Adipocyte (in vitro differentiated cells): ENCODE measurements at regions not wholly inside any gene's neighbourhood (a gene's known extent, or its start where the extent isn't known, plus 50 kb on each side); places are given as distances from the start of the nearest gene placed in this dataset.
A peak's percentile ranks its signal among the peaks of the same experiment; 100 is the strongest.

ENCODE experiments used
- DNase-seq: peaks from one replicate; pipeline ENCODE4 v3.0.0-alpha.2; 2015; ENCODE audit warnings: low read depth
- H3K27me3 ChIP-seq: replicated peaks from 2 replicates; pipeline ENCODE4 v1.7.0; 2013; ENCODE audit warnings: mild to moderate bottlenecking, low read length, moderate library complexity; ENCODE audit not compliant: control insufficient read depth, insufficient read depth
- H3K36me3 ChIP-seq: 2 replicates; pipeline ENCODE4 v1.7.0; 2013; ENCODE audit warnings: low read length, mild to moderate bottlenecking, moderate library complexity; ENCODE audit not compliant: control insufficient read depth, insufficient read depth, severe bottlenecking
- H3K4me1 ChIP-seq: 2 replicates; pipeline ENCODE4 v1.7.0; 2013; ENCODE audit warnings: mild to moderate bottlenecking, low read length, moderate library complexity; ENCODE audit not compliant: control insufficient read depth, insufficient read depth
- H3K4me3 ChIP-seq: 2 replicates; pipeline ENCODE4 v1.7.0; 2013; ENCODE audit warnings: mild to moderate bottlenecking, low read length, moderate library complexity
- H3K9ac ChIP-seq: 2 replicates; pipeline ENCODE4 v1.7.0; 2013; ENCODE audit warnings: mild to moderate bottlenecking, low read length, moderate library complexity
- H3K9me3 ChIP-seq: 2 replicates; pipeline ENCODE4 v1.7.0; 2013; ENCODE audit warnings: mild to moderate bottlenecking, low read length, moderate library complexity; ENCODE audit not compliant: control insufficient read depth

- H3K9me3 ChIP-seq, result no peaks in the 10 kb centered on the region
- no peak overlapping the region for H3K4me3 ChIP-seq
- H3K4me1 ChIP-seq, result no peaks in the 10 kb centered on the region
- DNase-seq, result no peak
- H3K9ac ChIP-seq, result no peak overlapping the region
- H3K27me3 ChIP-seq, result no peaks in the 10 kb centered on the region
- no peaks in the 10 kb centered on the region for H3K36me3 ChIP-seq
These were observed 85.1 kb upstream of the SDK1 start for GRCh38 chr7:3215624-3216585.

- H3K9me3 ChIP-seq, result no peaks in the 10 kb centered on the region
- no peaks in the 10 kb centered on the region for H3K27me3 ChIP-seq
- H3K4me1 ChIP-seq, result no peaks in the 10 kb centered on the region
- H3K9ac ChIP-seq, result no peak overlapping the region
- no peaks in the 10 kb centered on the region for H3K36me3 ChIP-seq
- no peak overlapping the region for H3K4me3 ChIP-seq
- no peak for DNase-seq
These were observed 83.9 kb upstream of the SDK1 start for GRCh38 chr7:3217166-3217565.

- Histone ChIP-seq H3K27me3 (no peaks in the 10 kb centered on the region), H3K9me3 (no peaks in the 10 kb centered on the region), H3K36me3 (no peaks in the 10 kb centered on the region), H3K9ac (no peak overlapping the region), H3K4me3 (no peak overlapping the region), H3K4me1 (no peaks in the 10 kb centered on the region)
- no peak for DNase-seq
These were observed 82.4 kb upstream of the SDK1 start for GRCh38 chr7:3218411-3219225.

DNA sequence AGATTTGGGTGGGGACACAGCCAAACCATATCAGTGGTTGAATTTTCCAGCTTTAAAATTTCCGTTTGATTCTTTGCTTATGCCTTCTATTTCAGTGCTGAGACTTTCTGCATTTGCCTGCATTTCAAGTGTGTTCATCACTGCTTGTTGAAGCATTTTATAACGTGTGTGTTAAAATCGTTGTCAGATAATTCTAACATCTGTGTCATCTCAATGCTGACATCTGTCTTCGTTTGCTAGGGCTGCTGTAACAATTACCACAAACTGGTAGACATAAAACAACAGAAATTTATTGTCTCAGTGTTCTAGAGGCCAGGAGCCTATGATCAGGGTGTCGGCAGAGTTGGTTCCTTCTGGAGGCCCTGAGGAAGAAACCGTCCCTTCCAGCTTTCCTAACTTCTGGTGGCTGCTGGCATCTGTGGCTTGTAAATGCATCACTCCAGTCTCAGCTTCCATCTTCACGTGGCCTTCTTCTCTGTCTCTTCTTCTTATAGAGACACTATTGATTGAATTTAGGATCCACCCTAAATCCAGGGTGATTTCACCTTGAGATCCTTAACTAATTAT is 71.1 kb upstream of the SDK1 start:
- H3K9ac ChIP-seq, result no peak overlapping the region
- H3K36me3 ChIP-seq, result no peaks in the 10 kb centered on the region
- H3K9me3 ChIP-seq, result peaks cover 4% of the 10 kb centered on the region
- H3K4me3 ChIP-seq, result no peak overlapping the region
- H3K4me1 ChIP-seq, result peaks cover 7% of the 10 kb centered on the region
- H3K27me3 ChIP-seq, result no peaks in the 10 kb centered on the region
- no peak for DNase-seq

DNA sequence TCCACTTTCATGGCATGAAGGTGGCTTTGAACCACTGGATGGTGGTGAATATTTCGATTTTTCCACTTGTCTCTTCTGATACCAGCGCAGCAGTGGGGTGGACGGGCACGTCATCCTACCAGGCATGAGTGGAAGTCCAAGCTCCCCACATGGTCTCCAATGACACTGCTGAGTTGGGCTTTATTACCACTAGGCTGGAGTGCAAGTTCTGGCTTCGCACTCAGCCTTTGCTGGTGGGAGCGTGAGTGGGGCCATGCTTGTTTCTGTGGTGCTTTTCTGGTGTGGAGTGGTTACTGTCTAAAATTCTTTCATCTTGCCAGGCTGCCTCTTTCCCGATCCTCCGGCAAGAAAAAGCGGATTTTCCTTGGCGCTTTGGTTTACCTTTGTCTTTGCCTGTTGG is 70.1 kb upstream of the SDK1 start:
- no peaks in the 10 kb centered on the region for H3K36me3 ChIP-seq
- H3K9me3 ChIP-seq, result peaks cover 3% of the 10 kb centered on the region
- no peak for DNase-seq
- H3K4me3 ChIP-seq, result no peak overlapping the region
- H3K9ac ChIP-seq, result no peak overlapping the region
- peaks cover 7% of the 10 kb centered on the region for H3K4me1 ChIP-seq
- H3K27me3 ChIP-seq, result no peaks in the 10 kb centered on the region

DNA sequence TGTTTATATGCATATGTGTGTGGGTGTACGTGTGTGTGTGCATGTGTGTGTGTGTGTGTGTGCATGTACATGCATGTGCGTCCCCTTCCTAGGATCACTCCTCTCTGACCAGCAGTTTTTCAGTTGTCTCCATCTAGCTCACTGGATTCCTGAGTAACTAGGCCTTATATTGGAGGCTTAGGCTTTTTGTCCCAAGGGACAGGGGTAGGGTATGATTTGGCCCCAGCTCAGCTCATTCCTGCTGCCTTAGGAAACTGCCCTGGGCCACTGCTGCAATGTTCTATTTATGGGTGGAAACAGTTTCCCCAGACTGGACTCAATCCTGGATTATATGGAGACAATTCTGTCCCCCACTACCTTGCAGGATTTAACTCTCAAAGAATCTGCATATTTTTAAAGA is 68.8 kb upstream of the SDK1 start:
- Histone ChIP-seq H3K27me3 (no peaks in the 10 kb centered on the region), H3K4me3 (no peak overlapping the region), H3K36me3 (no peaks in the 10 kb centered on the region), H3K9me3 (peaks cover 12% of the 10 kb centered on the region), H3K9ac (no peak overlapping the region), H3K4me1 (peaks cover 7% of the 10 kb centered on the region)
- DNase-seq, result peak; percentile 24

GRCh38 chr7:3233301-3233700 is 67.8 kb upstream of the SDK1 start:
- no peaks in the 10 kb centered on the region for H3K27me3 ChIP-seq
- H3K4me1 ChIP-seq, result peaks cover 7% of the 10 kb centered on the region
- peaks cover 12% of the 10 kb centered on the region for H3K9me3 ChIP-seq
- no peaks in the 10 kb centered on the region for H3K36me3 ChIP-seq
- no peak overlapping the region for H3K9ac ChIP-seq
- DNase-seq, result no peak
- H3K4me3 ChIP-seq, result no peak overlapping the region

GRCh38 chr7:3234051-3234450 is 67.0 kb upstream of the SDK1 start:
- Histone ChIP-seq H3K36me3 (no peaks in the 10 kb centered on the region), H3K4me3 (no peak overlapping the region), H3K27me3 (no peaks in the 10 kb centered on the region), H3K9me3 (peaks cover 12% of the 10 kb centered on the region), H3K9ac (no peak overlapping the region), H3K4me1 (peaks cover 7% of the 10 kb centered on the region)
- DNase-seq, result no peak

DNA sequence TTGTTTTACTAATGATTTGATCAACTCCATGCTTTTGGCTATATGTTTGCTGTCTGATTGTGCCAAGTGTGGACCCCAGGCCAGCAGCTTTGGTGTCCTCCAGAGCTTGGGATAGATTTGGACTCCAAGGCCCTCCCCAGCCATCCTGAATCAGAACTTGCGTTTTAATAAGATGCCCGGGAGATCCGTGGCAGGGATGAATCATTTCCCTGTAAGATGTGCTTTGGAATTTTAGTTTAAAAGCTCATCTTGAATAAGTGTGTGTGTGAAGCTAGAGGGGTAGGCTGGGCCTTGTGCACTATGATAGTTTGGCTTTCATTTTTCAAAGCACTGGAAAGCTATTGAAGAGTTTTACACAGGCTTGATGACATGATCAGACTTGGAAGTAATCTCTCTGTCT is 66.2 kb upstream of the SDK1 start:
- Histone ChIP-seq H3K9ac (no peak overlapping the region), H3K4me1 (peaks cover 7% of the 10 kb centered on the region), H3K9me3 (peaks cover 12% of the 10 kb centered on the region), H3K27me3 (no peaks in the 10 kb centered on the region), H3K4me3 (no peak overlapping the region), H3K36me3 (no peaks in the 10 kb centered on the region)
- no peak for DNase-seq

DNA sequence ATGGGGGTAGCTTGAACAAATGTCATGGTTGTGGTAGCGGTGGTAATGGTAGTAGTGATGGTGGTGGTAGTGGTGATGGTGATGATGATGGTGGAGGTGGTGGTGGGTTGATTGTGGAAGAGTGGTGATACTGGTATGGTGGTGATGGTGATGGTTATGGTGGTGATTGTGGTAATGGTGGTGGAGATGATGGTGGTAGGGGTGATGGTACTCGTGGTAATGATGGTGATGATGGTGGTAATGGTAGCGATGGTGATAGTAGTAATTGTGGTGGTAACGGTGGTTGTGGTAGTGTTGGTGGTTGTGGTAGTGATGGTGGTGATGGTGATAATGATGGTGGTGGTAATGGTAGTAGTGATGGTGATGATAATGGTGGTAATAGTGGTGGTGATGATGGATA is 65.7 kb upstream of the SDK1 start:
- no peaks in the 10 kb centered on the region for H3K27me3 ChIP-seq
- H3K9ac ChIP-seq, result no peak overlapping the region
- peaks cover 7% of the 10 kb centered on the region for H3K4me1 ChIP-seq
- peaks cover 12% of the 10 kb centered on the region for H3K9me3 ChIP-seq
- DNase-seq, result no peak
- no peak overlapping the region for H3K4me3 ChIP-seq
- no peaks in the 10 kb centered on the region for H3K36me3 ChIP-seq

DNA sequence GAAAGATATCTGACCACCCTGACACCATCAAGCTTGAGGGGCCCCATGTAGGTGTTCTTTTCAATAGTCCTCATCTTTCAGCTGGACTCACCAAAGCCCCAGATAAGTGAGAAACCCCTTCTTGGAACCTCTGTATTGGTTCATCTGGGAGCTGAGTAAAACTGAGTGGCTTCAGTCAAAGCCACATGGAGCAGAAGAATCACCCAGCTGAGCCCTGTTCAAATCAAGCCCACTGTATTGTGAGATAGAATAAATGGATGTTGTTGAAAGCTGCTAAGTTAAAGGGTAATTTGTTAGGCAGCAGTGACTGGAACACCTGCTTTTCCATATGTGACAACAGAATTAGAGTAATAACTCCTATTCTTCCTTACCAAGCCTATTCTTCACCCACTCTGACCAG is 64.8 kb upstream of the SDK1 start:
- Histone ChIP-seq H3K27me3 (no peaks in the 10 kb centered on the region), H3K36me3 (no peaks in the 10 kb centered on the region), H3K9ac (no peak overlapping the region), H3K4me3 (no peak overlapping the region), H3K4me1 (peaks cover 7% of the 10 kb centered on the region), H3K9me3 (peaks cover 12% of the 10 kb centered on the region)
- DNase-seq, result no peak
